ENCODE measurements at regions not wholly inside any gene's neighbourhood (a gene's known extent, or its start where the extent isn't known, plus 50 kb on each side); places are given as distances from the start of the nearest gene placed in this dataset.

GRCh38 chr2:2871480-2872308, 505.9 kb downstream of the EIPR1 start:
- DNase-seq (ENCODE audit: low read depth), result no peak

GRCh38 chr2:2870106-2870505, 507.5 kb downstream of the EIPR1 start:
- no peak for DNase-seq (ENCODE audit: low read depth)

- DNase-seq (ENCODE audit: low read depth), result no peak
Observed at GRCh38 chr2:2869553-2869952, 508.1 kb downstream of the EIPR1 start.

GRCh38 chr2:2868085-2868484, 509.5 kb downstream of the EIPR1 start:
- no peak for DNase-seq (ENCODE audit: low read depth)

GRCh38 chr2:2867397-2867979, 510.1 kb downstream of the EIPR1 start:
- DNase-seq (ENCODE audit: low read depth), result no peak

GRCh38 chr2:2866459-2866858, 511.2 kb downstream of the EIPR1 start:
- DNase-seq (ENCODE audit: low read depth), result no peak

GRCh38 chr2:2862386-2862785, 515.2 kb downstream of the EIPR1 start:
- DNase-seq (ENCODE audit: low read depth), result no peak

- no peak for DNase-seq (ENCODE audit: low read depth)
Observed at GRCh38 chr2:2861666-2862240, 515.9 kb downstream of the EIPR1 start.

GRCh38 chr2:2860589-2861300, 516.9 kb downstream of the EIPR1 start:
- DNase-seq (ENCODE audit: low read depth), result no peak

- no peak for DNase-seq (ENCODE audit: low read depth)
Observed at GRCh38 chr2:2859732-2860131, 517.9 kb downstream of the EIPR1 start.

GRCh38 chr2:2859164-2859563, 518.5 kb downstream of the EIPR1 start:
- no peak for DNase-seq (ENCODE audit: low read depth)

- DNase-seq (ENCODE audit: low read depth), result no peak
Observed at GRCh38 chr2:2856723-2857415, 520.7 kb downstream of the EIPR1 start.

- DNase-seq (ENCODE audit: low read depth), result no peak
Observed at GRCh38 chr2:2855297-2855696, 522.3 kb downstream of the EIPR1 start.

- DNase-seq (ENCODE audit: low read depth), result no peak
Observed at GRCh38 chr2:2853346-2853745, 522.3 kb upstream of the MYT1L start.

GRCh38 chr2:2851806-2852777, 521.0 kb upstream of the MYT1L start:
- no peak for DNase-seq (ENCODE audit: low read depth)

GRCh38 chr2:2851316-2851715, 520.2 kb upstream of the MYT1L start:
- no peak for DNase-seq (ENCODE audit: low read depth)

GRCh38 chr2:2850859-2851258, 519.8 kb upstream of the MYT1L start:
- no peak for DNase-seq (ENCODE audit: low read depth)

- no peak for DNase-seq (ENCODE audit: low read depth)
Observed at GRCh38 chr2:2850218-2850755, 519.2 kb upstream of the MYT1L start.

GRCh38 chr2:2849464-2850217, 518.6 kb upstream of the MYT1L start:
- DNase-seq (ENCODE audit: low read depth), result no peak

All from stimulated activated CD8-positive, alpha-beta memory T cell treated with anti-CD3 and anti-CD28 coated beads, Interleukin-7, amount 100 ng/mL, for 24 hours (primary cell).